Gastrocnemius medialis (tissue), 4 donors: ENCODE measurements at regions not wholly inside any gene's neighbourhood (a gene's known extent, or its start where the extent isn't known, plus 50 kb on each side); places are given as distances from the start of the nearest gene placed in this dataset.

Experiments used
- POLR2A ChIP-seq, 2 donors: fragments of 450-650 bp; IDR thresholded peaks; one replicate each; pipeline ENCODE4 v1.6.1; 2017; ENCODE audit warnings: antibody characterized with exemption in 2 of 2, mild to moderate bottlenecking in 2 of 2, moderate library complexity in 2 of 2
- TF ChIP-seq, protein P1 (sequence below), 5 experiments: fragments of 450-650 bp in 3 of 5; fragments of 200-600 bp in 2 of 5; sonication (generic) in 2 of 5; IDR thresholded peaks in 4 of 5; conservative IDR thresholded peaks in 1 of 5; 1 replicate in 4 of 5; 2 replicates in 1 of 5; pipeline ENCODE4 v1.5.1; 2016 to 2019; ENCODE audit warnings: antibody characterized with exemption in 5 of 5, mild to moderate bottlenecking in 3 of 5, moderate library complexity in 3 of 5

DNA sequence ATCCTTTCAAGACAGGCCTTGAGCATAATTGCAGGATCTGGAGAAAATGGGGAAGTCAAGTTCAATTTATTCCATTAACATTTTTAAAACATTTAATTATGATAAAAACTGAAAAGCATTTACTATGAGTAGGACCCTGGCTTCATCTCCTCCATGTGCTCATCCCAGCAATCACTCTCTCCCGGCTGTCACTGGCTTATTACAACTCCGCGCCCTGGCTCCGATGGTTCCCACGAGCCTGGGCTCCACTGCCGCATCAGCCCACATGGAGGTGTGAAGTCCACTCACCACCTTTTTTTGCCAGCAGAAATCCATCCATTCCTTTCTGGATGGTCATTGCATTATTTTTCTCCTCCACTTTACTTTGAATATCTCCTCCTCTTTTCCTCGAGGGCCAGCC is 194.4 kb downstream of the EMP1 start:
- TF ChIP-seq, protein P1, sequence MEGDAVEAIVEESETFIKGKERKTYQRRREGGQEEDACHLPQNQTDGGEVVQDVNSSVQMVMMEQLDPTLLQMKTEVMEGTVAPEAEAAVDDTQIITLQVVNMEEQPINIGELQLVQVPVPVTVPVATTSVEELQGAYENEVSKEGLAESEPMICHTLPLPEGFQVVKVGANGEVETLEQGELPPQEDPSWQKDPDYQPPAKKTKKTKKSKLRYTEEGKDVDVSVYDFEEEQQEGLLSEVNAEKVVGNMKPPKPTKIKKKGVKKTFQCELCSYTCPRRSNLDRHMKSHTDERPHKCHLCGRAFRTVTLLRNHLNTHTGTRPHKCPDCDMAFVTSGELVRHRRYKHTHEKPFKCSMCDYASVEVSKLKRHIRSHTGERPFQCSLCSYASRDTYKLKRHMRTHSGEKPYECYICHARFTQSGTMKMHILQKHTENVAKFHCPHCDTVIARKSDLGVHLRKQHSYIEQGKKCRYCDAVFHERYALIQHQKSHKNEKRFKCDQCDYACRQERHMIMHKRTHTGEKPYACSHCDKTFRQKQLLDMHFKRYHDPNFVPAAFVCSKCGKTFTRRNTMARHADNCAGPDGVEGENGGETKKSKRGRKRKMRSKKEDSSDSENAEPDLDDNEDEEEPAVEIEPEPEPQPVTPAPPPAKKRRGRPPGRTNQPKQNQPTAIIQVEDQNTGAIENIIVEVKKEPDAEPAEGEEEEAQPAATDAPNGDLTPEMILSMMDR (IDR thresholded peaks at IDR 0.05 in 4 of 5, conservative IDR thresholded peaks at IDR 0.05 in 1 of 5), result no peak
- TF ChIP-seq POLR2A (IDR thresholded peaks at IDR 0.05), result no peak
